GM10847 (cell line): ENCODE measurements at regions not wholly inside any gene's neighbourhood (a gene's known extent, or its start where the extent isn't known, plus 50 kb on each side); places are given as distances from the start of the nearest gene placed in this dataset.

Experiments used
- POLR2A ChIP-seq: IDR thresholded peaks from 2 replicates; pipeline ENCODE4 v1.6.1; 2011; ENCODE audit not compliant: insufficient read length; ENCODE audit errors: extremely low read depth

- no peak for TF ChIP-seq POLR2A
Measured at GRCh38 chr21:34022627-34023335, 50.6 kb upstream of the MRPS6 start.

- TF ChIP-seq POLR2A = no peak
Measured at GRCh38 chr21:34021726-34022125, 51.7 kb upstream of the MRPS6 start.

- no peak for TF ChIP-seq POLR2A
Measured at GRCh38 chr21:34020983-34021553, 52.3 kb upstream of the MRPS6 start.

DNA sequence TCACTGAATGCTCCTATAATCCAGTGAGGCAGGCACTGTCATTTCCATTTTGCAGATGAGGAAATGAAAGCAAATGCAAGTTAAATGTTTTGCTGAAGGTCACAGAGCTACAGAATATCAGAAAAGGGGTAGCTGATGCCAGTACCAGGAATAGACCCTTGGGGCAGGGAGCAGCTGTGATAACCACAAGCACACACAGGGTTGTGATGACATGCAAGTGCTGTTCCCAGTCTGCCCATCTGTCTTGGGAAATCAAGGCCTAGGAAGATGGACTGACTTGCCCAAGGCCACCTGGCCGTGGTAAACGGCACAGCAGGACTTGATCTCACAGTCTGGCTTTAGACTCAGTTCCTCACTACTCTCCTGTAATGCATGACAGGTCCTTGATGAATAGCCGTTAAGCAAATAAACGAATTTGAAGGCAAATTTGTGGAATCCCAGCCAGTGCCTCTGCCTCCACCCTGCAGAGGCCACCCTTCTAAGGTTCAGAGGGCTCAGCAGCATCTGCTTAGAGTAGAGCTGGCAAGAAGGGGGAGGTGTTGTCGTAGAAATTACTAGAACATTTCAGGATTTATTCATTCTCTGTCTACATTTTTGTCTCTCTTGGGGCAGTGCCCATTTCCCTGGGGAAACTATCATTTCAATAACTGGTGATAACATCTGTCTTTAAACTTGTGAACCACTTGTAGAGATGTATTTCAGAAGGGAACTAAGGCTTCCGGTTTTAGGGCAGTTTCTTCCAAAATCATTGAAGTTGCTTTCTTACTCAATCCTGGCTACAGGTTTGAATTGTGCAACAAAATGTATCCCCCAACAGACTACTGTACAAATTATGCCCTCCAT lies 53.2 kb upstream of the MRPS6 start:
- no peak for TF ChIP-seq POLR2A

DNA sequence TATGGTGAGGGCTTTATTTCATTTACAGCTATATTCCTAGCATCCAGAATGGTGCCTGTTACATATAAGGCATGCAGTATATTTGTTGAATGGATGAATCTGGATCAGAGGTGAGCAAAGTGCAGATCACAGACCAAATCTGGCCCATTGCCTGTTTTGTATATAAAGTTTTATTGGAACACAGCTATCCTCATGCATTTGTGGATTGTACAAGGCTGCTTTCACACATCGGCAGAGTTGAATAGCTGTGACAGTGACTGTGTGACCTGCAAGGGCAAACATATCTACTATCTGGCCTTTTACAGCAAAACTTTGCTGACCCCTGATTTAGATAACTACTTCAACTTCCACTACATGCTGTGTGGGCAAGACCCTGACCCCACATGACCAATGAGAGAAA lies 54.0 kb upstream of the MRPS6 start:
- no peak for TF ChIP-seq POLR2A

DNA sequence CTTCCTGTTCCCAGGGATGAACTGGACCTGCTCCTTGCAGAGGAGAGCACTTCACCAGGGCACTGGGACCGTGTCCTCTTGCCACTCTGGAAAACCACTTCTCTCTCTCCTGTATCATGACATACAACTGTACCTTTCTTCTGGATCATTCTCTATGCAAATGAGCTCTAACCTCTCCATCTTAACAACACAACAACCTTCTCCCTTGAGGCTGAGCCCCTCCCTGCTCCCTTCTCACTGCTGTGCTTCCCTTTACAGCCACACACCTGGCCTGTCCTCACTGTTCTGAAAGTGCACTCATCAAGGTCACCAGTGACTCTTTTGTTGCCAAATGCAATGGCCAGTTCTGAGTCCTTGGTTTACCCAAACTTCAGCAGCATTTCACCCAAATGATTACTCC lies 54.5 kb upstream of the MRPS6 start:
- TF ChIP-seq POLR2A = no peak

DNA sequence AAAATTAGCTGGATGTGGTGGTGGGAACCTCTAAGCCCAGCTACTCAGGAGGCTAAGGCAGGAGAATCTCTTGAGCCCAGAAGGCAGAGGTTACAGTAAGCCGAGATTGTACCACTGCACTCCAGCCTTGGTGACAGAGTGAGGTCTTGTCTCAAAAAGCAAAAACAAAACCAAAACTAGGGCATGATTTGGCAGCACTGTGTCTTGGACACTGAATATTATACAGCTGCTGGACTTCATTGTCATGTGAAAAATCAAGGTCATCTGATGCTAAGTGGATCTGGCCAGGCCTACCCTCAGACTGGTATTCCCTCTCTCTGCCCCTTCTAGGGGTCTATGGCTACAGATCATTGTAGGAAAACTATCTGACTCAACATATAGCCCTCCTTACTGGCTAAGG lies 55.2 kb upstream of the MRPS6 start:
- TF ChIP-seq POLR2A = no peak

DNA sequence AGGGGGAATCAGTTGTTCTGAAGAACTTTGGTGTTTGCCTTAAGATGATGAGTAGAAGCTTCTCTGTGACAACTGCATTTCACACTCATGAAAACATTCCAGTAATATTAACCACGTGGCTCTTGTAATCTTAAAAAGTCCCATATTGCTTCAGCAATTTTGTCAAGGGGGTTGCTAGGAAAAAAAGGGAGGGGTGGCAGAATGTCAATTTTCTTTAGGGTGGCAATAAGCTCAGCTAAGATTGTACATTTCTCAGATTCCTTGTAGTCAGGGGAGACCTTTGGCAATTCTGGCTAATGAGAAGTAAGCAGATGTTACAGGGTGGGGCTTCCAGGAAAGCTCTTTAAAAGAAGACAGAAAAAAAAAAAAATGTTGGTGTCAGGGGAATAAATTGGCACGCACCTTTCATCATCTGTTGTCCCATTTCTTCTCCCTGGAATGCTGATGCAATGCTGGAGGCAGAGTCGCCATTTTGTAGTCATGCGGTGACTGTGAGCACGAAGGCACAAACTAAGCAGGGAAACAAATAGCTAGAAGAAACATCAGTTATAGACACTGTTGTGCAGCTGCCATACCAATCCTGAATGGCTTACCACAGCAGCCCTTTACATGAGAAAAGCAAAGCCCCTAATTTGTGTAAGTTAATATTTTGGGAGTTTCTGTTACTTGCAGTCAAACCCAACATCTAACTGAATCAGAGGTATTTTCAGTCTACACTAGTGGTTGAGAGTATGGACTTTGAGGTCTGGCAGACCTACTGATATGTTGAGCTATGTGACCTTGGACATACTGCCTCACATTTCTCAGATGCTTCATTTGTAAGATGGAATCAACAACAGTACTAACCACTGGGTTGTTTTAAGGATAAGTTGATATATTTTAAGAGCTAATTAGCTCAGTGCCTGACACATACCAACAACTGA lies 56.1 kb upstream of the MRPS6 start:
- TF ChIP-seq POLR2A = no peak

DNA sequence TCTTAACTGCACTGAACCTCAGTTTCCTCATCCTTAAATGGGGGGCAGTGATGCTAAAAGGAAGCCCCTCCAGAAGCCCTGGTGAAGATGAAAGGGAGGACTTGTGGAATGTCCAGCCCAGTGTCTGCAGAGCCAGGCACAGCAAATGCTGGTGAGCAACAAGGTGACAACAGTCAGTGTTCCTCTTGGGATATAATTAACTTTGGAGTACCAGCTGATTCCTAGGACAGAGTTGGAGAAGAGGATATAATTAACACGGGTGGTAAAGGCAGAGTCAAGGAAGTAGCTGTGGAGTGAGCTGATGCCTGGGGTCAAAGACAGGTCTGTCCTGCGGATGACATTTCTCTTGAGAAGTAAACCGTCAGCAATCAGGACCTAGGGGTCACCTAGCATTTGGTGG lies 60.7 kb upstream of the MRPS6 start:
- TF ChIP-seq POLR2A = no peak

GRCh38 chr21:34011660-34012059 lies 61.7 kb upstream of the MRPS6 start:
- no peak for TF ChIP-seq POLR2A

DNA sequence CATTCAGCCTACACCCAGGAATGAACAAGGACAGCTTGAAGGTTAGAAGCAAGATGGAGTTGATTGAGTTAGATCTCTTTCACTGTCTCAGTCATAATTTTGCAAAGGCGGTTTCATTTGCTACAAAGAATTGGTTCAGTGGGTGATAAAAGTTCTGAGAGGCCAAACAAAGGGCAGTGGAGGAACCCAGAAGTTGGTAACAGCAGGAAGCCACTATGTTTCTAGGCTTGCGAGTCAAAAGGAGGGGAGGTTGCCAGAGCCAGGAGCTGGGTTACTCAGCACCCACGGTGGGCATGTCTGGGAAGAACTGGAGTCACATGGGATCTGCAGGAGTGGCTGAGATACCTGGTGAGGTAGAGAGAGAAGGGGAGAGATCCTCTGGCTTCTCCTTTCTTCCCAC lies 64.2 kb upstream of the MRPS6 start:
- TF ChIP-seq POLR2A = no peak

GRCh38 chr21:34008618-34009017 lies 64.8 kb upstream of the MRPS6 start:
- no peak for TF ChIP-seq POLR2A

- TF ChIP-seq POLR2A = no peak
Measured at GRCh38 chr21:34006611-34007168, 66.7 kb upstream of the MRPS6 start.

DNA sequence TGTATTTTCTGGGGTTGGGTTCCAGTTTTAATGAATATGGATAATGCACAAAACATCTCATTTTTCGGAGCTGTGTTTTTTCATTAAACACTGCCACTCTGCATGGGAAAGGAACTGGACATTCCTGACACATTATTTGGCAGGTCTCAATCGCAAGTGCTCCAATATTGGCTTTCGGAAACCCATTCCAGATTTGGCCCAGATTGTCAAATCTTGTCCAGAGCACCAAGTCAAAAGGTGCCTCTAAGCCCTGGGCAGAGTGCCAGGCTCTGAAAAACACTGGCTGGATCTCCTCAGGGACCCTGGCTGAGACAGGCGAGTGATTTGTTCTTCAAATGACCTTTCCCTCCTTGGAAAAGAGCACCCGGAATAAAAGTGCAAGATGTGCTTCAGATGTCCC lies 68.4 kb upstream of the MRPS6 start:
- no peak for TF ChIP-seq POLR2A
